Breast epithelium (tissue), 4 donors: ENCODE measurements at regions not wholly inside any gene's neighbourhood (a gene's known extent, or its start where the extent isn't known, plus 50 kb on each side); places are given as distances from the start of the nearest gene placed in this dataset.

Experiments
- DNase-seq, 2 donors: peaks; one replicate each; pipeline ENCODE4 v3.0.0-alpha.2; 2019; ENCODE audit warnings: low spot score in 2 of 2
- H3K27ac ChIP-seq, 2 donors: fragments of 200-600 bp; sonication (generic) in 1 of 2; one replicate each; pipeline ENCODE4 v1.5.1; 2016 to 2019; ENCODE audit warnings: mild to moderate bottlenecking in 1 of 2
- H3K27me3 ChIP-seq, 2 donors: fragments of 200-600 bp; sonication (generic) in 1 of 2; one replicate each; pipeline versions ENCODE4 v1.5.1 to v1.6.0; 2017 to 2019; ENCODE audit warnings: control low read depth in 1 of 2, mild to moderate bottlenecking in 1 of 2
- H3K36me3 ChIP-seq: fragments of 200-600 bp; one replicate; pipeline ENCODE4 v1.5.1; 2019
- H3K4me1 ChIP-seq, 2 donors: fragments of 200-600 bp; sonication (generic); one replicate each; pipeline ENCODE4 v1.5.1; 2016 to 2019; ENCODE audit warnings: control low read depth in 1 of 2
- H3K4me3 ChIP-seq, 3 donors: fragments of 200-600 bp; sonication (generic); 1 replicate in 2 of 3; 2 replicates in 1 of 3; pipeline ENCODE4 v1.5.1; 2016 to 2019; ENCODE audit warnings: mild to moderate bottlenecking in 3 of 3, moderate library complexity in 2 of 3
- H3K9me3 ChIP-seq, 2 donors: fragments of 200-600 bp; sonication (generic) in 1 of 2; one replicate each; pipeline ENCODE4 v1.5.1; 2016 to 2019; ENCODE audit warnings: control low read depth in 1 of 2
- POLR2A ChIP-seq: fragments of 450-650 bp; IDR thresholded peaks from one replicate; pipeline ENCODE4 v1.6.1; 2016; ENCODE audit warnings: antibody characterized with exemption, mild to moderate bottlenecking, moderate library complexity
- POLR2AphosphoS5 ChIP-seq, 3 donors: sonication (generic); formaldehyde crosslinking; IDR thresholded peaks; one replicate each; pipeline ENCODE4 v1.6.1; 2017; ENCODE audit warnings: antibody characterized with exemption in 3 of 3
- intact Hi-C: fragments of 100-400 bp; cut with DNase I; formaldehyde crosslinking; loops from one replicate; pipeline ENCODE4 v1.15.1; 2023; ENCODE audit warnings: low total_unique reads
- TF ChIP-seq, protein P1 (sequence below), 3 donors: fragments of 450-650 bp; IDR thresholded peaks; one replicate each; pipeline ENCODE4 v1.5.1; 2016 to 2017; ENCODE audit warnings: antibody characterized with exemption in 3 of 3, mild to moderate bottlenecking in 3 of 3, moderate library complexity in 3 of 3

DNA sequence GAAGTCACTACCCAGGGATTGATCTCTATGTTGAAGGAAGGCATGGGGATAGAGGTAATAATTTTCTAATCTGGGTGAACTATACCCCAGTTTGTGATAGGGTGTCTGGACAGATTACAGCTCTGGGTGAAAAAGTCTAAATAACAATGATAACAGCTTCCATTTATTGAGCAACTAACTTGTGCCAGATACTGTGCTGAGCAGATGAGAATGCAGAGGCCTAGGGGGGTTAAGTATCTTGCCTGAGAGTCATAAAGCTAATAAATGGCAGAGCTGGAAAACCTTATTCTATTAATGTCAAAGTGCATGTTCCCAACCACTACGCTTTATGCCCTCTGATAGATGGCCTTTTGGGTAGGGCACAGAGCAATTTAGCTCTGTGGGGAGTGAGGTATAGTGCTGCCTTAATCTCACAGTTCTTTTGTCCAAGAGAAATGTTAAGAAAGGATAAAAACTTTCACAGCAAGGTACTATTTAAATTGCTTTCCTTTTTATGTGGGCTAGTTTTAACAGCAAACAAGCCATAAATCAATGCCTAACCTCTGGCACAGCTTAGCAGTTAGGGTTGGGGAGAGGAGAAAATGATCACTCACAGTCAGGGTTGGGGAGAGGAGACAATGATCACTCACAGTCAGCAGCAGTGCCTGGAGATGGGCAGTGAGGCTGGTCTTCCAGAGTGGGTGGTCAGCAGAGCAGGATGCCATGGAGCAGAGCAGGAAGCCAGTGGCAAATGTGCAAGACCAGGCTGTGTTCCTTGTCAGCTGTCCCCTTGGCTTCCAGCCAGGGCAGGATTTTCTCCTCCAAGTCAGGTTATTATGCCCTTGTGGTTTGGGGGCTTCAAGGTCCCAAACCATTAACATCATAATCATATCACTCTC is 187.0 kb downstream of the CARTPT start:
- TF ChIP-seq, protein P1, sequence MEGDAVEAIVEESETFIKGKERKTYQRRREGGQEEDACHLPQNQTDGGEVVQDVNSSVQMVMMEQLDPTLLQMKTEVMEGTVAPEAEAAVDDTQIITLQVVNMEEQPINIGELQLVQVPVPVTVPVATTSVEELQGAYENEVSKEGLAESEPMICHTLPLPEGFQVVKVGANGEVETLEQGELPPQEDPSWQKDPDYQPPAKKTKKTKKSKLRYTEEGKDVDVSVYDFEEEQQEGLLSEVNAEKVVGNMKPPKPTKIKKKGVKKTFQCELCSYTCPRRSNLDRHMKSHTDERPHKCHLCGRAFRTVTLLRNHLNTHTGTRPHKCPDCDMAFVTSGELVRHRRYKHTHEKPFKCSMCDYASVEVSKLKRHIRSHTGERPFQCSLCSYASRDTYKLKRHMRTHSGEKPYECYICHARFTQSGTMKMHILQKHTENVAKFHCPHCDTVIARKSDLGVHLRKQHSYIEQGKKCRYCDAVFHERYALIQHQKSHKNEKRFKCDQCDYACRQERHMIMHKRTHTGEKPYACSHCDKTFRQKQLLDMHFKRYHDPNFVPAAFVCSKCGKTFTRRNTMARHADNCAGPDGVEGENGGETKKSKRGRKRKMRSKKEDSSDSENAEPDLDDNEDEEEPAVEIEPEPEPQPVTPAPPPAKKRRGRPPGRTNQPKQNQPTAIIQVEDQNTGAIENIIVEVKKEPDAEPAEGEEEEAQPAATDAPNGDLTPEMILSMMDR (IDR thresholded peaks at IDR 0.05) = no peak
- TF ChIP-seq POLR2A (no peak), POLR2AphosphoS5 (IDR thresholded peaks at IDR 0.05) (no peak)
- Histone ChIP-seq H3K4me1 (no peaks in the 10 kb centered on the region), H3K9me3 (no peaks in the 10 kb centered on the region), H3K4me3 (no peak overlapping the region), H3K36me3 (no peaks in the 10 kb centered on the region), H3K27me3 (no peaks in the 10 kb centered on the region), H3K27ac (no peak overlapping the region)
- intact Hi-C loops = no loop called here
- no peak for DNase-seq

DNA sequence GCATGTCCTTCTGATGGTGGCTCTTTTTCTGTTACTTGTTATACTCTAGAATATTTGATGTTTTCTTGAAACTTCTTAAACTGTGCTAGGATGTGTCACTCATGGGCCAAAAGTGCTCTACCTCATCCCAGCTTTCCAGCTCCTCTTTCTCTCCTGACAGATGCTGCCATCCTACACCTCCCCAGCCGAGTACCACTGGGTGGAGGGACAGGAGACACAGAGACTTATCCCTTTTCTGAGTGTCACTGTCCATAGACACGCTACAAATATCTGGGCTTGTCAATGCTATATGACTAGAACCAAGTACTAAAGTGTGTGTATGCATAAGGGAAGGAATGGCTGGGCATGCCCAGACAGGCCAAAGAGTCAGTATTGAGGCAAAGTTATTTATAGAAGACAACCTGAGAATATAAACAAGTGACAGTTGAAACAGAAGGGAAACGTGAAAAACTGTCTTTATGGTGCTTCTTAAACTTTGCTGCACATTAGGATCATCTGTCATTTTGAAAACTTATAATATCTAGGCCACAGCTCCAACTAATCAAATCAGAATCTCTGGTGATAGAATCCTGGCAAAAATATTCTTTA is 188.0 kb downstream of the CARTPT start:
- no peaks in the 10 kb centered on the region for H3K36me3 ChIP-seq

DNA sequence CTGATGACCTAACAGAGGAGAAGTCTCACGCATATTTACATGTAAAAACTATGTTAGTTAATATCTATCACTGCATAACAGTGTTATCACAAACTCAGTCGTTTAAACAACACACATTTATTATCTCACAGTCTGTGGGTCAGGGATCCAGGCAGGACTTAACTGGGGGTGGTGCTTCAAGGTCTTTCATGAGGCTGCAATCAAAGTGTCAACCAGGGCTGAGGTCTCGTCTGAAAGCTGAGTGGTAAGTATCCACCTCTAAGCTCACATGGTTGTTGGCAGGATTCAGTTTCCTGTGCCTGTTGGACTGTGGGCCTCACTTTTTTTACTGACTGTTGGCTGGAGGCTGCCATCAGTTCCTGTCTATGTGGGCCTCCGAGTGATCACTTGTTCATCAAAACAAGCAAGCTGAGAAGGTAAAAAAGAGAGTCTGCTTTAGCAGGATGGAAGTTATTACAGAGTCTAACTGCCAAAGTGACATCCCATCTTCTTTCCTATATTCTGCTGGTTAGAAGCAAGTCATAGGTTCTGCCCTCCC is 188.6 kb downstream of the CARTPT start:
- no peak for DNase-seq
- Histone ChIP-seq H3K4me1 (no peaks in the 10 kb centered on the region), H3K36me3 (no peaks in the 10 kb centered on the region), H3K9me3 (no peaks in the 10 kb centered on the region), H3K4me3 (no peak overlapping the region), H3K27ac (no peak overlapping the region), H3K27me3 (no peaks in the 10 kb centered on the region)
- TF ChIP-seq POLR2AphosphoS5 (IDR thresholded peaks at IDR 0.05) (no peak), POLR2A (no peak)
- TF ChIP-seq, protein P1 (IDR thresholded peaks at IDR 0.05) = no peak
- intact Hi-C loops = no loop called here

More for the DNA sequence above, 188.0 kb downstream of the CARTPT start:
- no peaks in the 10 kb centered on the region for H3K9me3 ChIP-seq
- H3K27ac ChIP-seq = no peak overlapping the region
- H3K27me3 ChIP-seq = no peaks in the 10 kb centered on the region
- DNase-seq = no peak
- no peaks in the 10 kb centered on the region for H3K4me1 ChIP-seq
- intact Hi-C loops = no loop called here
- H3K4me3 ChIP-seq = no peak overlapping the region
- TF ChIP-seq POLR2A (no peak), POLR2AphosphoS5 (IDR thresholded peaks at IDR 0.05) (no peak)
- TF ChIP-seq, protein P1 (IDR thresholded peaks at IDR 0.05) = no peak

DNA sequence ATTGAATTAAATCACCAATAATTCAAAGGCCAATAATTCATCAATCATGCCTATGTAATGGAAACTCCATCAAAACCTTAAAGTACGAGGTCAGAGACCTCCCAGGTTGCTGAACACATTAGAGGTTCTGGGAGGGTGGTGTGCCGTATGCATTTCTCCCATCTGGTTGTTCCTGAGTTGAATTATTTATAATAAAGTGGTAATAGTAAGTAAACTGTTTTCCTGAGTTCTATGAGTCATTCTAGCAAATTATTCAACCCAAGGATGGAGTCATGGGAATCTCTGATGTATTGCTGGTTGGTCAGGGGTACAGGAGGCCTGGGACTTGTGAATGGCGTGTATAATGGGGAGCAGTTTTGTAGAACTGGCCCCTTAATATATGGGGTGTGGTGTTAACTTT is 191.7 kb downstream of the CARTPT start:
- Histone ChIP-seq H3K4me3 (no peak overlapping the region), H3K9me3 (no peaks in the 10 kb centered on the region), H3K4me1 (no peaks in the 10 kb centered on the region), H3K36me3 (no peaks in the 10 kb centered on the region), H3K27me3 (no peaks in the 10 kb centered on the region), H3K27ac (no peak overlapping the region)
- intact Hi-C loops = no loop called here
- DNase-seq = no peak
- no peak for TF ChIP-seq POLR2AphosphoS5 (IDR thresholded peaks at IDR 0.05)
- TF ChIP-seq, protein P1 (IDR thresholded peaks at IDR 0.05) = no peak

DNA sequence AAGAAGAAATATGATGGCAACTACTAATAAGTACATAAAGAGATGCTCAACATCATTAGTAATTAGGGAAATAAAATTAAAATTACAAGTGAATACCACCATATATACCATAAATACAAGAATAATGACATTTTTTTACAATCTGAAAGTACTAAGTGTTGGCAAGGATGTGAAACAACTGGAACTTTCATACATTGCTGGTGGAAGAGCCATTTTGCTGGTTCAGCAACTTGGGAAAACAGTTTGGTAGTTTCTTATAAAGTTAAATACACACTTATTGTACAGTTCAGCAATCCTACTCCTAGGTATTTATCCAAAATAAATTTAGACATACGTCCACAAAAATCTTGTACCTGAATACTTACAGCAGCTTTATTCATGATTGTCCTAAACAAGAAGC is 192.9 kb downstream of the CARTPT start:
- intact Hi-C loops = no loop called here
- Histone ChIP-seq H3K27ac (no peak overlapping the region), H3K36me3 (no peaks in the 10 kb centered on the region), H3K4me1 (no peaks in the 10 kb centered on the region), H3K27me3 (no peaks in the 10 kb centered on the region), H3K9me3 (no peaks in the 10 kb centered on the region), H3K4me3 (no peak overlapping the region)
- no peak for DNase-seq
- TF ChIP-seq POLR2AphosphoS5 (IDR thresholded peaks at IDR 0.05) (no peak), POLR2A (no peak)
- TF ChIP-seq, protein P1 (IDR thresholded peaks at IDR 0.05) = no peak
